ENCODE measurements at regions not wholly inside any gene's neighbourhood (a gene's known extent, or its start where the extent isn't known, plus 50 kb on each side); places are given as distances from the start of the nearest gene placed in this dataset.

DNA sequence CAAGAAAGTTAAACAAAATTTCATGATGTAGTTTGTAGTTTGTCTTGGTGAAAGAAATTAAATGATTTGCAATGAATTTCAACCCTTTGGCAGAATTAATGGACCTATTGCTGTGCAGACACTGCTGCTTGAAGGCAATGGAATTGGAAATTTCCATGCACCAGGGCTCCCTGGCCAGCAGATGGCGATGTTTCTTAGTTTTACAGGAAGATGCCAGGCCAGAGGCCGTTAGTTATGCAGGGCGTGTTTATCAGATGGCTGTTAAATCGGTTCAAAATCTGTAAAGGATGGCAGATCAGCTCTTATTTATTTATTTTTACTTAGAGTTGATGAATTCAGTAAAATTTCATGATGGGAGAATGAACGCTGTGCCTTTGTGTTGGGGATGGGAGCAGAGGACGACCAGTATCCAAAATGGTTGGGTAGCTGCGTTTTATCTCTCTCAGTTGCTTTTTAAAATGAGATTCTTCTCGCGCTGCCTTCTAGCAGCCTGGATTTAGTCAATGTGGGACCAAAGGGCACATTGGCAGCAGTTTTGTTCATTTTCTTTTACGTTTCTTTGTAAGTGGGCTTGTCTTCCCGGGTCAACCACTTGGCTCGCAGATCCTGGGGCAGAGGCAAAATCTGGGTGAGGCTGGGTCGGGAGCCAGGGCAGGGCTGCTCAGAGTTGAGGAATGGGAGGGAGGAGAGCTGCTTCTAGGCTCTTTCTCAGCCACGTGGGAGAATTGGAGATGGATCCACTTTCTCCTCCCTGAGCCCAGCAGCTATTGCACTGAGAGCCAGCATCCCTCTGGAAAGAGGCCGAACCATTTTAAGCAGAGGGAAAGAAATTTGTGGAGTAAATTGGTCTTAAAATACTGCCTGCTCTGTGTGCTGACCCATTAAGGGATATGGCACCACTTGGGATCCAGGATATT lies 344.0 kb downstream of the PIK3C3 start:
- no peak overlapping the region for H3K27ac Mint-ChIP-seq
- ATAC-seq: peak; percentile 58
- H3K9me3 Mint-ChIP-seq: no peaks in the 10 kb centered on the region
- POLR2A ChIA-PET: interaction anchor here (0.7 kb wide), 1 partner anchor 505 kb away, joined by 5 read pairs; no protein-coding TSS in a partner anchor
- no peak overlapping the region for H3K4me3 Mint-ChIP-seq
- DNase-seq: peak; percentile 77
- H3K4me1 Mint-ChIP-seq (ENCODE audit: low read depth): no peaks in the 10 kb centered on the region
- TF ChIP-seq, protein P1, sequence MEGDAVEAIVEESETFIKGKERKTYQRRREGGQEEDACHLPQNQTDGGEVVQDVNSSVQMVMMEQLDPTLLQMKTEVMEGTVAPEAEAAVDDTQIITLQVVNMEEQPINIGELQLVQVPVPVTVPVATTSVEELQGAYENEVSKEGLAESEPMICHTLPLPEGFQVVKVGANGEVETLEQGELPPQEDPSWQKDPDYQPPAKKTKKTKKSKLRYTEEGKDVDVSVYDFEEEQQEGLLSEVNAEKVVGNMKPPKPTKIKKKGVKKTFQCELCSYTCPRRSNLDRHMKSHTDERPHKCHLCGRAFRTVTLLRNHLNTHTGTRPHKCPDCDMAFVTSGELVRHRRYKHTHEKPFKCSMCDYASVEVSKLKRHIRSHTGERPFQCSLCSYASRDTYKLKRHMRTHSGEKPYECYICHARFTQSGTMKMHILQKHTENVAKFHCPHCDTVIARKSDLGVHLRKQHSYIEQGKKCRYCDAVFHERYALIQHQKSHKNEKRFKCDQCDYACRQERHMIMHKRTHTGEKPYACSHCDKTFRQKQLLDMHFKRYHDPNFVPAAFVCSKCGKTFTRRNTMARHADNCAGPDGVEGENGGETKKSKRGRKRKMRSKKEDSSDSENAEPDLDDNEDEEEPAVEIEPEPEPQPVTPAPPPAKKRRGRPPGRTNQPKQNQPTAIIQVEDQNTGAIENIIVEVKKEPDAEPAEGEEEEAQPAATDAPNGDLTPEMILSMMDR (IDR thresholded peaks at IDR 0.05): peak; percentile 76
- peaks cover 3% of the 10 kb centered on the region for H3K27me3 Mint-ChIP-seq
- no peaks in the 10 kb centered on the region for H3K36me3 Mint-ChIP-seq (ENCODE audit: low read depth)
- intact Hi-C loops (cut with micrococcal nuclease): no loop called here
- CTCF ChIA-PET: interaction anchor here (0.7 to 5.2 kb wide), 25 partner anchors 9 to 981 kb away, joined by 3 to 31 read pairs (median 4); no protein-coding TSS in a partner anchor

DNA sequence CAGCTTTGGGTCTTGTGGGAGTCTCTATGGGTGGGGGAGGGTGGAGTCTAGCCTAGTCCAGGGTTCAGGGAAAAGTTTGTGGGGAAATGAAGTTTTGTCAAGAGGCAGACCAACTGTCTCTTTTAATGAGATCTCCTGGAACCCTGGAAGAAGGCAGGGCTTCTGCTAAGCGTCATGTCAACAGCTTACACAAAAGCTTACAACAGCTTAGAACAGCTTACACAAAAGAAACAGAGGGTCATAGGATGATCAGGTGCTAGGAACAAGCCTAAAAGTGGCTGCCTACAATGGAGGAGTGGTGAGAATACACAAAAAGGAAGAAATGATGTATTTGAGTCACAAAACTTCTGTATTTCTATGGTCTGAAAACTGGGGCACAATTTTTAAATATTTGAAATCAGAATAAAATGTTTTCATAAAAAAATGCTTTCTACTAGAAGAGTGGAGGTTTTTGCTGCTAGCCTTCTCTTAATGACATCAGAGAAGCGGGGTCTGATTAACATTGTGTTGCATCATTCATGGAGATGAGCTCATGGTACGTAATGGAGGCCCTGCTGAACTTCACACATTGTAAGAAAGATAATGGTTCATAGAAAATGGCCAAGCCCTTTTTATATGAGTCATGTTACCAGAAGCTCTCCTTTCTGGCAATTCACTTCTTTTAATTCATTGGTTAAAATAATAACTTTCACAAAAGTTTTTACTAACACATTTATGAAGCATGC lies 351.0 kb downstream of the PIK3C3 start:
- ChIA-PET POLR2A (no interaction called here), CTCF (no interaction called here)
- no peak overlapping the region for H3K27ac Mint-ChIP-seq
- H3K4me3 Mint-ChIP-seq: no peak overlapping the region
- peaks cover 3% of the 10 kb centered on the region for H3K27me3 Mint-ChIP-seq
- TF ChIP-seq, protein P1 (IDR thresholded peaks at IDR 0.05): no peak
- no peaks in the 10 kb centered on the region for H3K9me3 Mint-ChIP-seq
- no peak for ATAC-seq
- no peaks in the 10 kb centered on the region for H3K36me3 Mint-ChIP-seq (ENCODE audit: low read depth)
- peak; percentile 6 for DNase-seq
- H3K4me1 Mint-ChIP-seq (ENCODE audit: low read depth): no peaks in the 10 kb centered on the region
- intact Hi-C loops (cut with micrococcal nuclease): loop anchor here (10.0 kb wide), 1 partner anchor 969 kb away; the partner anchor contains the start of gene SYT4

DNA sequence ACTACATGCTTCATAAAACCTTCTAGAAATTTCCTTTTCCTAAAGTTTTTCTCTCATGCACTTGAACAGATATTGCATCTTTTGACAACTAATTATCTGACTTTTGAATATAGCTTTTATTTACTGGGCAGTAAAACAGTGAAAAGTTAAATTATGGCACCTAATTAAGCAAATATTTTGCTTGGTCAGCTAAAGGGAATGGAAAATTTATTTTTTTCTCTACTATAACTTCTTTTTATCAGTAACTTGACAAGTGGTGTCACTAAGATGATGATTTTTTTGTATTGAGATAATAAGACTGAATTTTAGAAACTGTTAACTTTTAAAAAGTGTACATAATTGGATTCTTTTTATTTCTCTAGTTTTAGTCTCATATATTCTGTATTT lies 351.6 kb downstream of the PIK3C3 start:
- Mint-ChIP-seq H3K4me1 (ENCODE audit: low read depth) (no peaks in the 10 kb centered on the region), H3K27me3 (peaks cover 3% of the 10 kb centered on the region), H3K36me3 (ENCODE audit: low read depth) (no peaks in the 10 kb centered on the region), H3K9me3 (no peaks in the 10 kb centered on the region), H3K27ac (no peak overlapping the region), H3K4me3 (no peak overlapping the region)
- TF ChIP-seq, protein P1 (IDR thresholded peaks at IDR 0.05): no peak
- intact Hi-C loops (cut with micrococcal nuclease): loop anchor here (10.0 kb wide), 1 partner anchor 968 kb away; the partner anchor contains the start of gene SYT4
- DNase-seq (no peak), ATAC-seq (no peak)
- ChIA-PET CTCF (no interaction called here), POLR2A (no interaction called here)

DNA sequence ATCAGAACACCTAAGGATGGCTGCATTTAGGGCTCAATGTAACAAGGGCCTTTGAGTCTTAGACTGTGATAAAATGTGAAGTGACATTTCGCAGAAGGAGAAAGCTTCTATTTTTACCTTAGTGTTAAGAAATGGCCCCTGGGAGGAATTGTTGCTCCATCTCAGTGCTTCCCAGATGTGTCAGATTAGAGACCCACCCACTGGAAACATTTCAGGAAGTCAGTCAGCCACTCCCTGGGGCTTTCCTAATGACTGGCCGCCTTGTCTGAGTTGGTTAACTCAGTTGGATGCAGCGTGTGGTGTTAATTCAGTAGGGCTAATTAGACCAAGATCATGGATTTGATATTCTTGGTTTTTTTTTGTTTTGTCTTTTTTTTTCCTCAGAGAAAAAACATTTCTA lies 355.9 kb downstream of the PIK3C3 start:
- Mint-ChIP-seq H3K36me3 (ENCODE audit: low read depth) (no peaks in the 10 kb centered on the region), H3K4me1 (ENCODE audit: low read depth) (no peaks in the 10 kb centered on the region)

More for the DNA sequence above, 355.9 kb downstream of the PIK3C3 start:
- Mint-ChIP-seq H3K4me3 (no peak overlapping the region), H3K27ac (no peak overlapping the region), H3K27me3 (no peaks in the 10 kb centered on the region), H3K9me3 (no peaks in the 10 kb centered on the region)
- ChIA-PET POLR2A (no interaction called here), CTCF (interaction anchor here (1.0 to 5.5 kb wide), 2 partner anchors 12 to 197 kb away, joined by 5 to 27 read pairs; no protein-coding TSS in a partner anchor)
- intact Hi-C loops (cut with micrococcal nuclease): no loop called here
- TF ChIP-seq, protein P1 (IDR thresholded peaks at IDR 0.05): no peak
- DNase-seq (no peak), ATAC-seq (no peak)

Data from activated CD8-positive, alpha-beta T cell treated with anti-CD3 and anti-CD28 coated beads for 36 hours (primary cell).